Coronary artery (tissue), 2 donors: ENCODE measurements at regions not wholly inside any gene's neighbourhood (a gene's known extent, or its start where the extent isn't known, plus 50 kb on each side); places are given as distances from the start of the nearest gene placed in this dataset.

Experiments used
- DNase-seq: peaks from one replicate; pipeline ENCODE4 v3.0.0-alpha.2; 2017; ENCODE audit warnings: low spot score
- H3K27ac ChIP-seq, 2 donors: fragments of 200-600 bp; sonication (generic); one replicate each; pipeline ENCODE4 v1.5.1; 2016 to 2019
- H3K4me3 ChIP-seq: fragments of 200-600 bp; sonication (generic); 2 replicates; pipeline ENCODE4 v1.5.1; 2016; ENCODE audit warnings: mild to moderate bottlenecking, moderate library complexity
- TF ChIP-seq, protein P1 (sequence below): fragments of 200-600 bp; sonication (generic); IDR thresholded peaks from one replicate; pipeline ENCODE4 v1.5.1; 2019; ENCODE audit warnings: antibody characterized with exemption

DNA sequence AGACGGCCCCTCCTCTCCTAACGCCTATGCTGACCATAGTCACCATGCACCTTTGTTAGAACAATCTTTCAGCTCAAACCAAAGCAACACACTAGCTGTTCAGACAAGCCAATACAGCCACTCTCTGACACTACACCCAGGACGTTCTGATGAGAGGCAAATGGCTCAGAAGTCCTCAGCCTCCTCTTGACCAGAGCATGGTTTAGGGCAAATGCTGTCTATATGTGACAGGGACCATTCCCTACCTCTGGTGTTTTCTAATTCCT, 264.8 kb upstream of the HES1 start:
- Histone ChIP-seq H3K27ac (no peak overlapping the region), H3K4me3 (no peak overlapping the region)
- DNase-seq, result no peak
- TF ChIP-seq, protein P1, sequence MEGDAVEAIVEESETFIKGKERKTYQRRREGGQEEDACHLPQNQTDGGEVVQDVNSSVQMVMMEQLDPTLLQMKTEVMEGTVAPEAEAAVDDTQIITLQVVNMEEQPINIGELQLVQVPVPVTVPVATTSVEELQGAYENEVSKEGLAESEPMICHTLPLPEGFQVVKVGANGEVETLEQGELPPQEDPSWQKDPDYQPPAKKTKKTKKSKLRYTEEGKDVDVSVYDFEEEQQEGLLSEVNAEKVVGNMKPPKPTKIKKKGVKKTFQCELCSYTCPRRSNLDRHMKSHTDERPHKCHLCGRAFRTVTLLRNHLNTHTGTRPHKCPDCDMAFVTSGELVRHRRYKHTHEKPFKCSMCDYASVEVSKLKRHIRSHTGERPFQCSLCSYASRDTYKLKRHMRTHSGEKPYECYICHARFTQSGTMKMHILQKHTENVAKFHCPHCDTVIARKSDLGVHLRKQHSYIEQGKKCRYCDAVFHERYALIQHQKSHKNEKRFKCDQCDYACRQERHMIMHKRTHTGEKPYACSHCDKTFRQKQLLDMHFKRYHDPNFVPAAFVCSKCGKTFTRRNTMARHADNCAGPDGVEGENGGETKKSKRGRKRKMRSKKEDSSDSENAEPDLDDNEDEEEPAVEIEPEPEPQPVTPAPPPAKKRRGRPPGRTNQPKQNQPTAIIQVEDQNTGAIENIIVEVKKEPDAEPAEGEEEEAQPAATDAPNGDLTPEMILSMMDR, result no peak

DNA sequence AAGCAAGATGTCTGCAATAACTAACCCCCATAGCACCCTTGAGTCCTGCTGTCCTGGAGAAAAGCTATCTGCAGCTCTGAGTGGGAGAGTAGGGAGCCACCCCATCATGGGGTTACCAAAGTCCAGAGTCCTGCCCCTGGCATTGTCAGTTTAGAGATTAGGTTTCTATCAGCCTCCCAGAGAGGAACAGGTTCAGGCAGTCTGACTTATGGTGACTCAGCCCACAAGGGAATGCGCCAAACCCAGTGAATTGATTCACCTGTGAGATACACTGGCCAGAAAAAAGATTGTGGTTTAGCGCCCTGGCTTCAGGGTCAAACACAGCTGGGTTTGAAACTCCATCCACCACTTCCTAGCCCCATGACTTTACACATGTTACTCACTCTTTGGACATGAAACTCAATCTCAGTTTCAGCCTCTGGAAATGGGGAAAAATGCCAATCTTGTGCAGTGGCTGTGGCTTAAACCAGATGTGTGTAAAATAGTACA, 263.6 kb upstream of the HES1 start:
- H3K4me3 ChIP-seq, result no peak overlapping the region
- H3K27ac ChIP-seq, result no peak overlapping the region
- TF ChIP-seq, protein P1, result no peak
- DNase-seq, result no peak

DNA sequence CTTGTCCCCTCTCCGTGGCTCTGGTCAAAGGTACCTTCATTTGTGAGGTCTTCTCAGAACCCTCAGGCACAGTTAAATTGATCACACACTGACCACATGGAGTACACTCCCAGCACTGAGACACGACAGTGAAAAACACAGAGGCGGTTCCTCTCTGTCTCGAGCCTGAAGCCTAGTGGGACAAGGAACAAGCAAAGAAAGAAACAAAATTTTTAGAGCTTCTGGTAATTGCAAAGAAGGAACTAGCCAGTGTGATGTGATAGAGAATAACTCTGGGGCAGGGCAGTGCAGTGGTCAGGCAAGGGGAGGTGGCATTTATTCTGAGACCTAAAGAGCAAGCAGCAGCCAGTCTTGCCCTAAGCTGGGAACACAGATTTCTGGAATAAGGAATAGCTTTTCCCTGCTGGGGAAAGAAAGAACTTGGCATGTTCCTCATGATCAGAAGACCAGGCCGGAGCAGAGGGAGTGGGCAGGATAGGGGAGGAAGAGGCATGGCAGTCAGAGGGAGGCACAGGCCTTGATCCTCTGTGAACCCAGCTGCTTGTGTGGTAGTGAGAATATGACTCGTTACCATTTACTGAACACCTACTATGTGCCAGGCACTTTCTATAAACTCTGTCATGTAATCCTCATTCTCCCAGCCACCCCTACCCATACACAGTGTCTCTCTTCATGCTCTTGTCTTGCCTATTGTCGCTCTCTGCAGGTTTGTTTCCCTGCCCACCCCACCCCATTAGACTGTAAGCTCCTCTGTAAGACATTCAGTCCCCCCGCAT, 262.3 kb upstream of the HES1 start:
- DNase-seq, result no peak
- Histone ChIP-seq H3K27ac (no peak overlapping the region), H3K4me3 (no peak overlapping the region)
- TF ChIP-seq, protein P1, result no peak

DNA sequence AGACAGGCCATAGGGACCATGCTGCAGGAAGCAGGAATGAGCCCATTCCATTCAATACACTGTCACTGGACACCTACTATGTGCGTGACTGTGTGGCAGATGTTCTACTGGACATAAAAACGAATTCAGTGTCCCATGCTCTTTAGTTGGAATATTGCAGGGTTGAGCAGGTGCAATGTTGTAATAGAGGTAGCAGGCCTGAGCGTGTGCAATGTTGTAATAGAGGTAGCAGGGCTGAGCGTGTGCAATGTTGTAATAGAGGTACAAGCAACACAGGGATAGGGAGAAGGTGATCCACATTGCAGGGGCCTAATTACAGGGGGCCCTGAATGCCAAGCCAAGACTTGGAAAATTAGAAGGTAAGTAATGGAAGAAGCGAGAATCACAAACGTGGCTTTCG, 261.4 kb upstream of the HES1 start:
- no peak overlapping the region for H3K27ac ChIP-seq
- TF ChIP-seq, protein P1, result no peak
- no peak overlapping the region for H3K4me3 ChIP-seq
- DNase-seq, result no peak

DNA sequence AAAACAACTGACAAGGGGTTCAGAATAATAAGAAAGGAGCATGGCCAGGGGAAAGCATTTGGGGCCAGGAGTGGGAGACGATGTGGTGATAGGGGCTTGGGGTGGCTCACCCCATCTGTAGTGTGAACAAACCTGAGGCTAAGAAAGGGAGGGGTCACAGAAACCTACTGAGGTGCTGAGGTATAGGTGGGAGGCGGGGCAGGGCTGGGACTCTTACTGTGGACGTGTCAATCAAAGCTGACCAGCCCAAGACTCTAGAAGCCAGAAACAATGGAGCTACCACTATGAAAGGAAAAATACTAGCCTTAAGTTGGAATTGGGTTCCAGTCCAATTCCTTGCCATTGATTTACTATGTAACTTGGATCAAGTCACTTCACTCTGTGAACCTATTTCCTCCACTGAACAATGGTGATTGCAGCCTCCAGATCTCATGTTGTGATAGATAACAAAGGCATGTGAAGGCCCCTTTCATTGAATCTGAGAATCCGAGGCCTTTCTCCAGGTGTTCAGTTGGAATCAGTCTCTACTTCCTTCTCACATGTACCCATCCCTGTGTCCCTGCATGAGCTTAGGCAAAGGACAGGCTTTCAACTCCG, 260.9 kb upstream of the HES1 start:
- DNase-seq, result no peak
- no peak overlapping the region for H3K27ac ChIP-seq
- TF ChIP-seq, protein P1, result no peak
- no peak overlapping the region for H3K4me3 ChIP-seq

DNA sequence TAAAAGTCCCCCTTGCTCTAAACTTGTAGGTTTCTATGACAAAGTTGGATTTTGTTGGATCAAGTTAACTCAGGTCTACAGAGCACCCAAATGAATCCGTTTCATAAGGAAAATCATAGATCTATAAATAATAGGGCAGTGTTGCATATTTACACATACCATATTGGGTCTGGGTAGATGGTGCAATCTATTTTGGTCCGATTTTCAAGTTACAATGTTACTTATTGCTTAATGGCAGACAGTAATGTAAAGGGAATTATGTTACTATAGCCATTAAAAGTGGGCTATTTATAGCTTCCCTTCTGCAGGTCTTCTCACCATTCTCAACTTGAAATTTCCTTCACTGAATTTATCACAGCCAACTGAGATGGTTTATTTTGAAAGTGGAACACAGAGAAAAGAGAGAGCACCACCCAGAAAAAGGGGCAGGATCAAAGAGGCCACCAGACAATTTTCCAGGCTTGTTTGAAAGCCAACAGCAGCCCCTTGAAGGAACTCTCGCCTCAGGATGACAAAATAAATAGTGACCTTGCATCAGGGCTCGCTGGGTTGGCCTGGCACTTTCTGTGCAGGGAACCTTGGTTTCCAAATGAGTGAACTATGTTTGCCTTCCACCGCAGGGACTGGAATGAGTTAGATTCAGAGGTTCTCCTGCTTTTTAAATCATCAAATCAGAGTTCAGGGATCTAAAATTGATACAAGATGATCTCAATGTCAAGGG, 260.2 kb upstream of the HES1 start:
- TF ChIP-seq, protein P1, result no peak
- H3K4me3 ChIP-seq, result no peak overlapping the region
- no peak overlapping the region for H3K27ac ChIP-seq
- no peak for DNase-seq
